ENCODE measurements at regions not wholly inside any gene's neighbourhood (a gene's known extent, or its start where the extent isn't known, plus 50 kb on each side); places are given as distances from the start of the nearest gene placed in this dataset.

DNA sequence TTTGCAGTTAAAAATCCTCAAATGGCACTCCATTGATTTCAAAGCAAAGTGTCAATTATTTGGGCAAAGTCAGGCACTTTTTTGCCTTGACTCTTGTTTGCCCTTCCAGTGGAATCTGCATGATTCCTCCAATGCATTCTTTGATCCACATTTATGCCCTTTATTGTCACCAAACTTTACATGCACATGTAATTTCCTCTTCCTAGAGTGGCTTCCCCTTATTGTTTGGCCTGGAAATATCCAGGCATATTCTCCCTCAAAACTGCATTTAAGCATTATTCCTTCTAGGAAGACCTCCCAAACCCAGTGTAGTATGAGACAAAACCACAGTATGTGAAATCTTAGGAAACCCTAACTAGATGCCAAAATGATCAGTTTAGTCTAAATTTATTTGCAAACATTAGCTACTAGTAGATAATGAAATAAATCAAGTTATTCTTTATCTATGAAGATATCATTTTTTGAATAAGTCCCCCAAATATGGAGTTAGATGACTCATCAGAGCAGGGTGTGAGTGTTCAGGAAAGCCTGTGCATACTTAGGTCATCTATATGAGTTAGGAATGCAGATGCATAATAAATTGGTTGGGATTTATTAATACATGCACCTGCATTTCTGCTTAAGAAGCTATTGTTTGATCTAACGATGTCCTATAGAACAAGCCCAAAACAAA is 433.3 kb upstream of the TCF4 start:
- TF ChIP-seq ZC3H11A (IDR thresholded peaks at IDR 0.05) (no peak), POLR2A (IDR thresholded peaks at IDR 0.05; ENCODE audit: low read length) (no peak), EP300 (IDR thresholded peaks at IDR 0.05) (no peak), CEBPB (IDR thresholded peaks at IDR 0.05) (no peak), CBX2 (IDR thresholded peaks at IDR 0.05; ENCODE audit: borderline replicate concordance, low read depth) (no peak), CHD2 (IDR thresholded peaks at IDR 0.05; ENCODE audit: low read length, partially characterized antibody) (no peak)
- TF ChIP-seq, protein P1, sequence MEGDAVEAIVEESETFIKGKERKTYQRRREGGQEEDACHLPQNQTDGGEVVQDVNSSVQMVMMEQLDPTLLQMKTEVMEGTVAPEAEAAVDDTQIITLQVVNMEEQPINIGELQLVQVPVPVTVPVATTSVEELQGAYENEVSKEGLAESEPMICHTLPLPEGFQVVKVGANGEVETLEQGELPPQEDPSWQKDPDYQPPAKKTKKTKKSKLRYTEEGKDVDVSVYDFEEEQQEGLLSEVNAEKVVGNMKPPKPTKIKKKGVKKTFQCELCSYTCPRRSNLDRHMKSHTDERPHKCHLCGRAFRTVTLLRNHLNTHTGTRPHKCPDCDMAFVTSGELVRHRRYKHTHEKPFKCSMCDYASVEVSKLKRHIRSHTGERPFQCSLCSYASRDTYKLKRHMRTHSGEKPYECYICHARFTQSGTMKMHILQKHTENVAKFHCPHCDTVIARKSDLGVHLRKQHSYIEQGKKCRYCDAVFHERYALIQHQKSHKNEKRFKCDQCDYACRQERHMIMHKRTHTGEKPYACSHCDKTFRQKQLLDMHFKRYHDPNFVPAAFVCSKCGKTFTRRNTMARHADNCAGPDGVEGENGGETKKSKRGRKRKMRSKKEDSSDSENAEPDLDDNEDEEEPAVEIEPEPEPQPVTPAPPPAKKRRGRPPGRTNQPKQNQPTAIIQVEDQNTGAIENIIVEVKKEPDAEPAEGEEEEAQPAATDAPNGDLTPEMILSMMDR (IDR thresholded peaks at IDR 0.05): no peak
